ENCODE measurements at regions not wholly inside any gene's neighbourhood (a gene's known extent, or its start where the extent isn't known, plus 50 kb on each side); places are given as distances from the start of the nearest gene placed in this dataset.
"Not testable (repeated sequence)": the region's sequence is repeated elsewhere in the genome, so short reads cannot be mapped to it uniquely, and the experiment has no call there.

GRCh38 chr5:57069115-57069835 is 104.6 kb upstream of the GPBP1 start:
- DNase-seq: no peak

GRCh38 chr5:57072218-57072892 is 101.5 kb upstream of the GPBP1 start:
- DNase-seq: no peak

GRCh38 chr5:57082441-57083067 is 91.3 kb upstream of the GPBP1 start:
- DNase-seq: no peak

- DNase-seq: no peak
Observed at GRCh38 chr5:57085306-57086081, 88.4 kb upstream of the GPBP1 start.

- not testable (repeated sequence) for DNase-seq
Observed at GRCh38 chr5:57087947-57088346, 85.9 kb upstream of the GPBP1 start.

- DNase-seq: no peak
Observed at GRCh38 chr5:57094753-57095683, 78.8 kb upstream of the GPBP1 start.

- DNase-seq: no peak
Observed at GRCh38 chr5:57097526-57097925, 76.3 kb upstream of the GPBP1 start.

GRCh38 chr5:57102189-57102904 is 71.5 kb upstream of the GPBP1 start:
- DNase-seq: no peak

- DNase-seq: no peak
Observed at GRCh38 chr5:57102905-57103255, 71.0 kb upstream of the GPBP1 start.

- no peak for DNase-seq
Observed at GRCh38 chr5:57103317-57103907, 70.4 kb upstream of the GPBP1 start.

GRCh38 chr5:57106661-57107060 is 67.2 kb upstream of the GPBP1 start:
- DNase-seq: no peak

- no peak for DNase-seq
Observed at GRCh38 chr5:57111993-57112392, 61.9 kb upstream of the GPBP1 start.

GRCh38 chr5:57113481-57113880 is 60.4 kb upstream of the GPBP1 start:
- DNase-seq: no peak

GRCh38 chr5:57117596-57117995 is 56.3 kb upstream of the GPBP1 start:
- peak; percentile 15 for DNase-seq

GRCh38 chr5:57119031-57119430 is 54.8 kb upstream of the GPBP1 start:
- no peak for DNase-seq

GRCh38 chr5:57124014-57124413 is 49.8 kb upstream of the GPBP1 start:
- no peak for DNase-seq
